CD8-positive, alpha-beta memory T cell (primary cell): ENCODE measurements at regions not wholly inside any gene's neighbourhood (a gene's known extent, or its start where the extent isn't known, plus 50 kb on each side); places are given as distances from the start of the nearest gene placed in this dataset.
A peak's percentile ranks its signal among the peaks of the same experiment; 100 is the strongest.

Experiments used
- CTCF ChIA-PET: fragments of 350-600 bp; sonication (Branson Sonifier 250); formaldehyde crosslinking; loops from one replicate; lab custom pipeline; 2021; ENCODE audit warnings: antibody characterized with exemption; lab: Charles Lee
- POLR2A ChIA-PET: fragments of 350-600 bp; sonication (Branson Sonifier 250); formaldehyde crosslinking; loops from one replicate; lab custom pipeline; 2021; ENCODE audit warnings: antibody characterized with exemption; lab: Charles Lee
- DNase-seq, 5 donors: peaks; one replicate each; pipeline versions ENCODE4 v3.0.0 to v3.0.0-alpha.2; 2020 to 2022; ENCODE audit warnings: mixed read lengths in 1 of 5
- H3K27ac ChIP-seq: one replicate; pipeline ENCODE4 v1.7.0; 2013; ENCODE audit warnings: low read depth, mild to moderate bottlenecking, low read length, moderate library complexity
- H3K27me3 ChIP-seq: 2 replicates; pipeline ENCODE4 v1.7.0; 2013; ENCODE audit warnings: low read length, mild to moderate bottlenecking; ENCODE audit not compliant: insufficient read depth, poor library complexity, severe bottlenecking
- H3K36me3 ChIP-seq: 2 replicates; pipeline ENCODE4 v1.7.0; 2013; ENCODE audit warnings: mild to moderate bottlenecking, low read length, moderate library complexity; ENCODE audit not compliant: insufficient read depth
- H3K4me1 ChIP-seq: 2 replicates; pipeline ENCODE4 v1.7.0; 2013; ENCODE audit warnings: mild to moderate bottlenecking, low read length, moderate library complexity; ENCODE audit not compliant: insufficient read depth
- H3K4me3 ChIP-seq: 2 replicates; pipeline ENCODE4 v1.7.0; 2013; ENCODE audit warnings: mild to moderate bottlenecking, low read length
- H3K9me3 ChIP-seq: 2 replicates; pipeline ENCODE4 v1.7.0; 2013; ENCODE audit warnings: mild to moderate bottlenecking, low read length
- H3K27ac Mint-ChIP-seq, 8 donors: one replicate each; pipeline ENCODE4 v1.8.0; 2020 to 2021; ENCODE audit warnings: mixed read lengths in 8 of 8, mild to moderate bottlenecking in 6 of 8, inconsistent platforms in 3 of 8, moderate library complexity in 3 of 8
- H3K27me3 Mint-ChIP-seq, 2 donors: one replicate each; pipeline ENCODE4 v1.8.0; 2020 to 2021; ENCODE audit warnings: mixed read lengths in 2 of 2, mild to moderate bottlenecking in 1 of 2, moderate library complexity in 1 of 2
- H3K36me3 Mint-ChIP-seq, 3 donors: one replicate each; pipeline ENCODE4 v1.8.0; 2020 to 2021; ENCODE audit warnings: mixed read lengths in 3 of 3, inconsistent platforms in 1 of 3, mild to moderate bottlenecking in 1 of 3
- H3K4me1 Mint-ChIP-seq, 3 donors: one replicate each; pipeline ENCODE4 v1.8.0; 2020 to 2021; ENCODE audit warnings: mixed read lengths in 3 of 3, inconsistent platforms in 1 of 3, mild to moderate bottlenecking in 1 of 3
- H3K4me3 Mint-ChIP-seq, 7 donors: one replicate each; pipeline ENCODE4 v1.8.0; 2020 to 2021; ENCODE audit warnings: mixed read lengths in 7 of 7, mild to moderate bottlenecking in 6 of 7, moderate library complexity in 4 of 7, inconsistent platforms in 2 of 7
- H3K9me3 Mint-ChIP-seq, 5 donors: one replicate each; pipeline ENCODE4 v1.8.0; 2020 to 2022; ENCODE audit warnings: mixed read lengths in 5 of 5, mild to moderate bottlenecking in 3 of 5, moderate library complexity in 2 of 5, inconsistent platforms in 1 of 5

- Mint-ChIP-seq H3K4me3 (no peak overlapping the region), H3K27me3 (no peaks in the 10 kb centered on the region), H3K4me1 (no peaks in the 10 kb centered on the region), H3K36me3 (no peaks in the 10 kb centered on the region), H3K9me3 (peaks cover 0 to 9% (median 3%) of the 10 kb centered on the region in 5 donors), H3K27ac (no peak overlapping the region)
- DNase-seq = no peak
- POLR2A ChIA-PET = no interaction called here
- Histone ChIP-seq H3K27ac (no peak overlapping the region), H3K27me3 (no peaks in the 10 kb centered on the region), H3K4me3 (no peak overlapping the region), H3K4me1 (no peaks in the 10 kb centered on the region), H3K9me3 (no peaks in the 10 kb centered on the region), H3K36me3 (no peaks in the 10 kb centered on the region)
- CTCF ChIA-PET = no interaction called here
These were observed 676.3 kb upstream of the ARGLU1 start for GRCh38 chr13:107244241-107244640.

GRCh38 chr13:107242138-107242537 lies 674.2 kb upstream of the ARGLU1 start:
- H3K9me3 ChIP-seq = no peaks in the 10 kb centered on the region
- H3K27me3 Mint-ChIP-seq = no peaks in the 10 kb centered on the region
- no peak overlapping the region for H3K4me3 Mint-ChIP-seq
- H3K9me3 Mint-ChIP-seq = peaks cover 0 to 9% (median 4%) of the 10 kb centered on the region in 5 donors
- no peaks in the 10 kb centered on the region for H3K36me3 Mint-ChIP-seq
- ChIA-PET CTCF (no interaction called here), POLR2A (no interaction called here)
- no peak overlapping the region for H3K27ac Mint-ChIP-seq
- H3K4me1 ChIP-seq = no peaks in the 10 kb centered on the region
- H3K27ac ChIP-seq = no peak overlapping the region
- no peaks in the 10 kb centered on the region for H3K27me3 ChIP-seq
- no peaks in the 10 kb centered on the region for H3K36me3 ChIP-seq
- no peak for DNase-seq
- no peaks in the 10 kb centered on the region for H3K4me1 Mint-ChIP-seq
- H3K4me3 ChIP-seq = no peak overlapping the region

- Histone ChIP-seq H3K27me3 (no peaks in the 10 kb centered on the region), H3K4me1 (no peaks in the 10 kb centered on the region), H3K36me3 (no peaks in the 10 kb centered on the region), H3K27ac (no peak overlapping the region), H3K4me3 (no peak overlapping the region), H3K9me3 (no peaks in the 10 kb centered on the region)
- DNase-seq = no peak
- Mint-ChIP-seq H3K4me1 (no peaks in the 10 kb centered on the region), H3K27ac (no peak overlapping the region), H3K4me3 (no peak overlapping the region), H3K27me3 (no peaks in the 10 kb centered on the region), H3K9me3 (peaks cover 0 to 6% (median 4%) of the 10 kb centered on the region in 5 donors), H3K36me3 (no peaks in the 10 kb centered on the region)
- ChIA-PET POLR2A (no interaction called here), CTCF (no interaction called here)
These were observed 673.4 kb upstream of the ARGLU1 start for GRCh38 chr13:107241381-107241780.

- POLR2A ChIA-PET = no interaction called here
- Mint-ChIP-seq H3K9me3 (peaks cover 0 to 5% (median 3%) of the 10 kb centered on the region in 5 donors), H3K27ac (no peak overlapping the region), H3K36me3 (no peaks in the 10 kb centered on the region), H3K4me3 (no peak overlapping the region), H3K27me3 (no peaks in the 10 kb centered on the region), H3K4me1 (no peaks in the 10 kb centered on the region)
- Histone ChIP-seq H3K27ac (no peak overlapping the region), H3K36me3 (no peaks in the 10 kb centered on the region), H3K9me3 (no peaks in the 10 kb centered on the region), H3K4me1 (no peaks in the 10 kb centered on the region), H3K4me3 (no peak overlapping the region), H3K27me3 (no peaks in the 10 kb centered on the region)
- CTCF ChIA-PET = no interaction called here
- no peak for DNase-seq
These were observed 671.3 kb upstream of the ARGLU1 start for GRCh38 chr13:107239213-107239612.

- no peak overlapping the region for H3K4me3 ChIP-seq
- no peaks in the 10 kb centered on the region for H3K4me1 Mint-ChIP-seq
- H3K27ac ChIP-seq = no peak overlapping the region
- no peaks in the 10 kb centered on the region for H3K36me3 Mint-ChIP-seq
- H3K27ac Mint-ChIP-seq = peak overlapping the region in 1 of 8 donors; percentile 17
- peaks cover 0 to 5% (median 3%) of the 10 kb centered on the region in 5 donors for H3K9me3 Mint-ChIP-seq
- H3K4me3 Mint-ChIP-seq = no peak overlapping the region
- H3K27me3 Mint-ChIP-seq = no peaks in the 10 kb centered on the region
- H3K36me3 ChIP-seq = no peaks in the 10 kb centered on the region
- H3K4me1 ChIP-seq = no peaks in the 10 kb centered on the region
- H3K9me3 ChIP-seq = no peaks in the 10 kb centered on the region
- H3K27me3 ChIP-seq = no peaks in the 10 kb centered on the region
- DNase-seq = no peak
- POLR2A ChIA-PET = no interaction called here
- CTCF ChIA-PET = interaction anchor here (1.1 kb wide), 1 partner anchor 8 kb away, joined by 3 read pairs; no protein-coding TSS in a partner anchor
These were observed 670.5 kb upstream of the ARGLU1 start for GRCh38 chr13:107238262-107238981.

GRCh38 chr13:107234319-107235073 lies 666.6 kb upstream of the ARGLU1 start:
- Histone ChIP-seq H3K27ac (no peak overlapping the region), H3K9me3 (no peaks in the 10 kb centered on the region), H3K4me1 (no peaks in the 10 kb centered on the region), H3K4me3 (no peak overlapping the region), H3K36me3 (no peaks in the 10 kb centered on the region), H3K27me3 (no peaks in the 10 kb centered on the region)
- H3K36me3 Mint-ChIP-seq = no peaks in the 10 kb centered on the region
- H3K27ac Mint-ChIP-seq = no peak overlapping the region
- no peak overlapping the region for H3K4me3 Mint-ChIP-seq
- ChIA-PET POLR2A (no interaction called here), CTCF (no interaction called here)
- H3K4me1 Mint-ChIP-seq = no peaks in the 10 kb centered on the region
- no peak for DNase-seq
- no peaks in the 10 kb centered on the region for H3K27me3 Mint-ChIP-seq
- peaks cover 0 to 5% (median 0%) of the 10 kb centered on the region in 5 donors for H3K9me3 Mint-ChIP-seq

- H3K27ac Mint-ChIP-seq = no peak overlapping the region
- POLR2A ChIA-PET = no interaction called here
- H3K4me3 Mint-ChIP-seq = no peak overlapping the region
- no peaks in the 10 kb centered on the region for H3K4me1 Mint-ChIP-seq
- no peaks in the 10 kb centered on the region for H3K9me3 ChIP-seq
- H3K27me3 ChIP-seq = no peaks in the 10 kb centered on the region
- H3K36me3 Mint-ChIP-seq = no peaks in the 10 kb centered on the region
- H3K27me3 Mint-ChIP-seq = no peaks in the 10 kb centered on the region
- H3K36me3 ChIP-seq = no peaks in the 10 kb centered on the region
- H3K9me3 Mint-ChIP-seq = peaks cover 0 to 3% (median 0%) of the 10 kb centered on the region in 5 donors
- H3K4me1 ChIP-seq = no peaks in the 10 kb centered on the region
- no peak for DNase-seq
- no peak overlapping the region for H3K4me3 ChIP-seq
- no peak overlapping the region for H3K27ac ChIP-seq
- CTCF ChIA-PET = no interaction called here
These were observed 665.6 kb upstream of the ARGLU1 start for GRCh38 chr13:107233541-107233940.

- no peak overlapping the region for H3K27ac ChIP-seq
- no peaks in the 10 kb centered on the region for H3K4me1 ChIP-seq
- Mint-ChIP-seq H3K9me3 (peaks cover 0 to 3% (median 0%) of the 10 kb centered on the region in 5 donors), H3K27ac (no peak overlapping the region), H3K27me3 (no peaks in the 10 kb centered on the region), H3K4me1 (no peaks in the 10 kb centered on the region), H3K4me3 (no peak overlapping the region), H3K36me3 (no peaks in the 10 kb centered on the region)
- no peaks in the 10 kb centered on the region for H3K9me3 ChIP-seq
- H3K27me3 ChIP-seq = no peaks in the 10 kb centered on the region
- H3K4me3 ChIP-seq = no peak overlapping the region
- no peak for DNase-seq
- H3K36me3 ChIP-seq = no peaks in the 10 kb centered on the region
- CTCF ChIA-PET = no interaction called here
- POLR2A ChIA-PET = no interaction called here
These were observed 664.0 kb upstream of the ARGLU1 start for GRCh38 chr13:107231944-107232343.
